ENCODE measurements at regions not wholly inside any gene's neighbourhood (a gene's known extent, or its start where the extent isn't known, plus 50 kb on each side); places are given as distances from the start of the nearest gene placed in this dataset.

DNA sequence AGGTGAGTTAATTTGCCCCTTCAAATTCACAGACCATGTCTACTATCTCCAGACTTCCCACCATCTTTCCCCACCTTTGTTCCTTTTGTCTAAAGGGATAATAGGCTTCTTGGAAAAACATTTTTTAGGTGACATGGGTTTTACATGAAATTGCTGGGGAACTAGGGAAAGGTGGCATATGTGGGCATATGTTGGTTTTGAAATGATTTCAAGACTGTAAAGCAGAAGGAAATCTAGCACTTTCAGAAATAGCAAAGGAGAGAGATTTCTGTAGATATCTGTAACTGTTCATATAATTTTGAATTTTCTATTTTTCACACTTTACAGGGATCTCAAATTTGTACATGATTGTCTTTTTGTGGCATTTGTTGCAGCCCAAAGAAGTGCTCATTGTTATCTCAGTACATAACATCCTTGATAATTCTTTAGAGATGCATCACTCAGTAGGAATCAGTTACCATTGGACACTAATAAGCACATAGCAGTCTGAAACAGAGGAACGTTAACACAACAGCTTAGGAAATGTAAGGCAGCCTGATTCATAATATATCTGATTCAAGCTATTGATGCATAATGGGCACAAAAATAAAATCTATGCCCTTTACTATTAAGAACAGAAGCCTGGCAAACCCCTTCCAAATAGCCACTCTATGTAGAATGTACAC is 659.7 kb downstream of the CENPC start:
- Mint-ChIP-seq H3K36me3 (ENCODE audit: low read depth) (no peaks in the 10 kb centered on the region), H3K4me3 (no peak overlapping the region), H3K4me1 (ENCODE audit: low read depth) (no peaks in the 10 kb centered on the region), H3K27ac (no peak overlapping the region), H3K27me3 (no peaks in the 10 kb centered on the region), H3K9me3 (peaks cover 5% of the 10 kb centered on the region)
- ChIA-PET POLR2A (no interaction called here), CTCF (no interaction called here)
- TF ChIP-seq CTCF (IDR thresholded peaks at IDR 0.05): no peak
- ATAC-seq (no peak), DNase-seq (no peak)
- intact Hi-C loops (cut with micrococcal nuclease): no loop called here

- no peaks in the 10 kb centered on the region for H3K27me3 Mint-ChIP-seq
- ATAC-seq: no peak
- no peak overlapping the region for H3K4me3 Mint-ChIP-seq
- intact Hi-C loops (cut with micrococcal nuclease): no loop called here
- H3K36me3 Mint-ChIP-seq (ENCODE audit: low read depth): no peaks in the 10 kb centered on the region
- POLR2A ChIA-PET: no interaction called here
- H3K9me3 Mint-ChIP-seq: peaks cover 5% of the 10 kb centered on the region
- CTCF ChIA-PET: no interaction called here
- no peak overlapping the region for H3K27ac Mint-ChIP-seq
- no peak for DNase-seq
- TF ChIP-seq CTCF (IDR thresholded peaks at IDR 0.05): no peak
- no peaks in the 10 kb centered on the region for H3K4me1 Mint-ChIP-seq (ENCODE audit: low read depth)
These were observed 668.4 kb downstream of the CENPC start for GRCh38 chr4:66876946-66877345.

DNA sequence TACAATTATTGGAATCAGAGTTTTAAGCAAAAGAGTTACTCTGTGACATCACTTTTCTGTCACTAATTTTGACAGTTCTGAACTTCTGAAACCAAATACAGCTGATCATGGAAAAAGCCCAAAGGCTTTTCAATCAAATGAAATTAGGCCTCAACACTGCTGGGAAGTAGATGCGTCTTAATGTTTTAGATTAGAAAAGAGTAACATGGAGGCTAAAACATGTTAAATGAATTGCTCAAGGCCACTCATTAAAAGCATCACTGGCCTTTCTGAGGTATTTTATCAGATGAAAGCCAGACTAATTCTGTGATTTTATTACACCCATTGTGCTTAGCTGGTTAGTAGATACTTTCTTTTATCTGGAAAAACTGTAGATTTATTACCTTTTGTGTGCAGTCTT is 672.6 kb downstream of the CENPC start:
- intact Hi-C loops (cut with micrococcal nuclease): no loop called here

GRCh38 chr4:66863481-66863880 is 681.8 kb downstream of the CENPC start:
- ChIA-PET POLR2A (no interaction called here), CTCF (no interaction called here)
- Mint-ChIP-seq H3K27ac (no peak overlapping the region), H3K4me1 (ENCODE audit: low read depth) (no peaks in the 10 kb centered on the region), H3K4me3 (no peak overlapping the region), H3K9me3 (peaks cover 3% of the 10 kb centered on the region), H3K27me3 (no peaks in the 10 kb centered on the region), H3K36me3 (ENCODE audit: low read depth) (no peaks in the 10 kb centered on the region)
- no peak for DNase-seq
- TF ChIP-seq CTCF (IDR thresholded peaks at IDR 0.05): no peak
- intact Hi-C loops (cut with micrococcal nuclease): no loop called here
- ATAC-seq: no peak

More for the DNA sequence above, 672.6 kb downstream of the CENPC start:
- H3K9me3 Mint-ChIP-seq: peaks cover 2% of the 10 kb centered on the region
- TF ChIP-seq CTCF (IDR thresholded peaks at IDR 0.05): no peak
- no peaks in the 10 kb centered on the region for H3K36me3 Mint-ChIP-seq (ENCODE audit: low read depth)
- DNase-seq (no peak), ATAC-seq (no peak)
- ChIA-PET CTCF (no interaction called here), POLR2A (no interaction called here)
- no peaks in the 10 kb centered on the region for H3K27me3 Mint-ChIP-seq
- no peak overlapping the region for H3K27ac Mint-ChIP-seq
- H3K4me3 Mint-ChIP-seq: no peak overlapping the region
- H3K4me1 Mint-ChIP-seq (ENCODE audit: low read depth): no peaks in the 10 kb centered on the region

GRCh38 chr4:66855956-66856355 is 689.3 kb downstream of the CENPC start:
- ChIA-PET CTCF (no interaction called here), POLR2A (no interaction called here)
- no peak for DNase-seq
- Mint-ChIP-seq H3K4me1 (ENCODE audit: low read depth) (no peaks in the 10 kb centered on the region), H3K27ac (no peak overlapping the region), H3K36me3 (ENCODE audit: low read depth) (no peaks in the 10 kb centered on the region), H3K9me3 (peaks cover 1% of the 10 kb centered on the region), H3K27me3 (no peaks in the 10 kb centered on the region), H3K4me3 (no peak overlapping the region)
- no peak for ATAC-seq
- intact Hi-C loops (cut with micrococcal nuclease): no loop called here
- TF ChIP-seq CTCF (IDR thresholded peaks at IDR 0.05): no peak

Data from activated CD8-positive, alpha-beta T cell treated with anti-CD3 and anti-CD28 coated beads for 36 hours (primary cell).